HG03342 (cell line): ENCODE measurements at regions not wholly inside any gene's neighbourhood (a gene's known extent, or its start where the extent isn't known, plus 50 kb on each side); places are given as distances from the start of the nearest gene placed in this dataset.
"Not testable (repeated sequence)": the region's sequence is repeated elsewhere in the genome, so short reads cannot be mapped to it uniquely, and the experiment has no call there.

Experiments used
- ATAC-seq: cut with Tn5 transposase; IDR thresholded peaks from one replicate; pipeline ENCODE4 v1.9.1; 2021; ENCODE audit warnings: mild to moderate bottlenecking, moderate library complexity; ENCODE audit not compliant: unreplicated experiment

- ATAC-seq, result no peak
These were observed 108.9 kb upstream of the KLF13 start for GRCh38 chr15:31217566-31218270.

GRCh38 chr15:31219221-31219620, 107.4 kb upstream of the KLF13 start:
- no peak for ATAC-seq

- no peak for ATAC-seq
These were observed 104.6 kb upstream of the KLF13 start for GRCh38 chr15:31221936-31222515.

- no peak for ATAC-seq
These were observed 103.8 kb upstream of the KLF13 start for GRCh38 chr15:31222773-31223341.

GRCh38 chr15:31223478-31224350, 102.9 kb upstream of the KLF13 start:
- no peak for ATAC-seq

- ATAC-seq, result not testable (repeated sequence)
These were observed 102.0 kb upstream of the KLF13 start for GRCh38 chr15:31224661-31225060.

GRCh38 chr15:31225356-31225955, 101.2 kb upstream of the KLF13 start:
- no peak for ATAC-seq

GRCh38 chr15:31226021-31226420, 100.6 kb upstream of the KLF13 start:
- ATAC-seq, result no peak

GRCh38 chr15:31227235-31227634, 99.4 kb upstream of the KLF13 start:
- ATAC-seq, result no peak

GRCh38 chr15:31228011-31228484, 98.6 kb upstream of the KLF13 start:
- no peak for ATAC-seq

- peak; percentile 56 for ATAC-seq
These were observed 97.4 kb upstream of the KLF13 start for GRCh38 chr15:31228980-31229826.

- ATAC-seq, result peak; percentile 88
These were observed 95.8 kb upstream of the KLF13 start for GRCh38 chr15:31230630-31231485.

- no peak for ATAC-seq
These were observed 91.8 kb upstream of the KLF13 start for GRCh38 chr15:31234815-31235214.

GRCh38 chr15:31235311-31236183, 91.1 kb upstream of the KLF13 start:
- ATAC-seq, result no peak

GRCh38 chr15:31236184-31237042, 90.2 kb upstream of the KLF13 start:
- ATAC-seq, result no peak

- ATAC-seq, result no peak
These were observed 89.7 kb upstream of the KLF13 start for GRCh38 chr15:31237043-31237324.

- no peak for ATAC-seq
These were observed 87.7 kb upstream of the KLF13 start for GRCh38 chr15:31238906-31239305.
